ENCODE measurements at regions not wholly inside any gene's neighbourhood (a gene's known extent, or its start where the extent isn't known, plus 50 kb on each side); places are given as distances from the start of the nearest gene placed in this dataset.

DNA sequence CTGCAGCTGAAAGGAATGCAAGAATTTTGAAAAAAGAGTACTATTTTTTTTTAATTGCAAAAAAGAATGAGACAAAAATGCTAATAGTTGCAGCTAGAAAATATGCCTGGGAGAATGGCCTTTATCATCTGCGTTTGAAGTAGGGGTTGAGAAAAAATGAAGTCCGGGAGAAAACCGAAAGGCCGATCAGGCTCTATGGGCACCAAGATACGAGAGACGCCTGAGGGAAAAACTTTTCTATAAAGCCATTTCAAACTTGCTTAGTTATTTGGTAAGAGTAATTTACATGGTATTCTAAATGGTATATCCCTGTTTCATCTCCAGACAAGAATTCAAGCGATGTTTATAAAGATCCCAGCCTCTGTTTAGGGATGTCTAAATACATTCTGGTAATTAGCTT lies 99.3 kb upstream of the EFNA5 start:
- H3K27me3 ChIP-seq = no peaks in the 10 kb centered on the region
- no peak for DNase-seq

DNA sequence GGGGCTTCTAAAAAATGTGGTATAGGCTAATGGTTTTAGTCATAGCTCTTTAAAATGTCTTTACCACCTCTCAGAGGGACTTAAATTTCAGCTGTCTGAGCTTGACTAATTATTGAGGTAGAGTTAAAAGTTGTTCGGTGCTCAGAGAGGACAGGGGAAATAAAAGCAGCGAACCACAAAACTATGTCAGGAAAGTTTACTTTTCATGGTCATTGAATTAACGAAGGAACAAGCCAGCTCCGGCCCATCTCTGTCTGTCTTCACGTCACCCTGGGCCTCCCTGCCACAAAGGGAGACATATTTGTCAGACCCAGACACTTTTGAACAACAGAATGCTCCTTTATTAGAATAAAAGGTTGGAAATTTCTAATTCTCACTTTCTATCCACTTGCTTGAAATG lies 98.8 kb upstream of the EFNA5 start:
- DNase-seq (no peak), ATAC-seq (no peak)
- H3K27me3 ChIP-seq = no peaks in the 10 kb centered on the region
- H3K9me3 ChIP-seq = no peaks in the 10 kb centered on the region
- H3K4me3 ChIP-seq = no peak overlapping the region
- H3K27ac ChIP-seq = no peak overlapping the region
- H3K36me3 ChIP-seq = no peaks in the 10 kb centered on the region
- intact Hi-C loops (cut with DNase I) = no loop called here
- TF ChIP-seq CTCF (IDR thresholded peaks at IDR 0.05) = no peak
- no peaks in the 10 kb centered on the region for H3K4me1 ChIP-seq

More for the DNA sequence above, 99.3 kb upstream of the EFNA5 start:
- no peak for TF ChIP-seq CTCF (IDR thresholded peaks at IDR 0.05)
- Histone ChIP-seq H3K4me1 (no peaks in the 10 kb centered on the region), H3K27ac (no peak overlapping the region), H3K4me3 (no peak overlapping the region), H3K36me3 (no peaks in the 10 kb centered on the region), H3K9me3 (no peaks in the 10 kb centered on the region)
- no peak for ATAC-seq
- intact Hi-C loops (cut with DNase I) = no loop called here

DNA sequence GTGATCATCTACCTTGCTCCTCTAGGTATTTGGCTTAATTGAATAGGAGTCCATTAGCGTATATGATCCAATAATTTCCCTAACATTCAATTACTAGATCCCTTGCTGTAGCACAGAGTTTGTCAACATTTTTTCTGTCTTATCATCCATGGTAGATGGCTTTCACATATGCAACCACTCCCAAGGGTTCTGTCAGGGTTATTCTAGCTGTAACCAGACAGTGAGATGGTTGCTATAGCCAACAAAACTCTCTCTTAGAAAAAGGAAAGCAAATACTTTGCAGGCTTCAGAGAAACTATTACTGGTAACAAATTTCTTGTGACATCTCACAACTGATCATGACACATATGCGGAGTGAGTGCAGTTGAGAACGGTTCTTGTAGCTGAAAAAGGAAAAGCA lies 96.2 kb upstream of the EFNA5 start:
- ATAC-seq (no peak), DNase-seq (no peak)
- H3K4me3 ChIP-seq = no peak overlapping the region
- intact Hi-C loops (cut with DNase I) = no loop called here
- TF ChIP-seq CTCF (IDR thresholded peaks at IDR 0.05) = no peak
- H3K36me3 ChIP-seq = no peaks in the 10 kb centered on the region
- no peaks in the 10 kb centered on the region for H3K4me1 ChIP-seq
- H3K9me3 ChIP-seq = no peaks in the 10 kb centered on the region
- no peaks in the 10 kb centered on the region for H3K27me3 ChIP-seq
- H3K27ac ChIP-seq = no peak overlapping the region

- intact Hi-C loops (cut with DNase I) = no loop called here
- H3K27ac ChIP-seq = no peak overlapping the region
- ATAC-seq (no peak), DNase-seq (no peak)
- TF ChIP-seq CTCF (IDR thresholded peaks at IDR 0.05) = no peak
- no peaks in the 10 kb centered on the region for H3K4me1 ChIP-seq
- no peak overlapping the region for H3K4me3 ChIP-seq
- H3K36me3 ChIP-seq = no peaks in the 10 kb centered on the region
- H3K27me3 ChIP-seq = no peaks in the 10 kb centered on the region
- H3K9me3 ChIP-seq = no peaks in the 10 kb centered on the region
These were observed 95.7 kb upstream of the EFNA5 start for GRCh38 chr5:107766439-107766838.

DNA sequence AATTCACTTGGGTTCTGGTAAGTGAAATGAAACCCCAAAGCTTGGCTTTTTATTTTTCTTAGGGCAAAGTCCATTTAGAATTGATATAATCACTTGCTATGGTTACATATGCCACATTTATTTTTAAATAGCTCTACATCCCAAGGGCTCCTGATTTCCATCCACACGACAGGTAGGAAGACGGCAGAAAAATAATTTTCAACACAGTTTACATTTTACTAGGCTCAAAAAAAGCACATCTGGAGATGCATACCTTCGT lies 95.0 kb upstream of the EFNA5 start:
- DNase-seq (no peak), ATAC-seq (no peak)
- Histone ChIP-seq H3K27me3 (no peaks in the 10 kb centered on the region), H3K9me3 (no peaks in the 10 kb centered on the region), H3K36me3 (no peaks in the 10 kb centered on the region), H3K4me1 (no peaks in the 10 kb centered on the region), H3K4me3 (no peak overlapping the region), H3K27ac (no peak overlapping the region)
- TF ChIP-seq CTCF (IDR thresholded peaks at IDR 0.05) = no peak
- intact Hi-C loops (cut with DNase I) = no loop called here
